Stimulated activated naive CD8-positive, alpha-beta T cell treated with anti-CD3 and anti-CD28 coated beads, Interleukin-15, Interleukin-2, amounts not matched to agents 100 U/mL and 50 U/mL, for 24 hours (primary cell): ENCODE measurements at regions not wholly inside any gene's neighbourhood (a gene's known extent, or its start where the extent isn't known, plus 50 kb on each side); places are given as distances from the start of the nearest gene placed in this dataset.
A peak's percentile ranks its signal among the peaks of the same experiment; 100 is the strongest.
"Not testable (repeated sequence)": the region's sequence is repeated elsewhere in the genome, so short reads cannot be mapped to it uniquely, and the experiment has no call there.

ENCODE experiments used
- ATAC-seq: fragments of 150-1000 bp; cut with Tn5 transposase; one replicate; pipeline ENCODE4 v1.10.0; 2021
- DNase-seq: peaks from one replicate; pipeline ENCODE4 v3.0.0; 2021

DNA sequence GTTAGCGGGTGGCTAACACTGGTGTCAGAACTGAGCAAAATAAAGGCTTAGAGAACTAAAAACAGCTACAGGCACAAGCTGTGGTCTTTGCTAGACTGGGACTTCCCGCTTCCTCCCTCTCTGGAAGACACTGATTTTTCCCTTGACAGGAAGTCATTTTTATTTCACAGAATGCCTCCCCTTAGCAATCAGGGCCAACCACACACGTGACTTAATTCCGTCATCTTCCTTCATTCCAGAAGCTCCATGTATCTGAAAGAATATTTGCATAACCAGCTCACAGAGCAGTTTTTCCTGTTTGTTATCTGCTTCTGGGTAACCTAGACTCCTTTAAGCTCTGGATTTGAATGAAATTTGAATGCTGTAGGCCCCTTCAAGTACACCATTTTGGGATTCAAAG is 327.5 kb upstream of the FRG1 start:
- ATAC-seq (no peak), DNase-seq (no peak)

DNA sequence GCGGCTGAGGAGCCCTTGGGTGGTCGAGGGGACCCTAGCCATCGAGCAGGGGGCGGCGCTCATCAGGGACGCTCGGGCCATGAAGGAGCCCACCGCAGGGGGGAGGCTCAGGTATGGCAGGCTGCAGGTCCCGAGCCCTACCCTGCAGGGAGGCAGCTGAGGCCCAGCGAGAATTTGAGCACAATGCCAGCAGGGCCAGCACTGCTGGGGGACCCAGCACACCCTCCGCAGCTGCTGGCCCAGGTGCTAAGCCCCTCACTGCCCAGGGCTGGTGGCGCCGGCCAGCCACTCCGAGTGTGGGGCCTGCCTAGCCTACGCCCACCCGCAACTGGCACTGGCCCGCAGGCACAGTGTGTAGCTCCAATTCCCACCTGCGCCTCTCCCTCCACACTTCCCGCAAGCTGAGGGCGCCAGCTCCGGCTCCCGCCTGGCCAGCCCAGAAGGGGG is 325.4 kb upstream of the FRG1 start:
- ATAC-seq (no peak), DNase-seq (no peak)

DNA sequence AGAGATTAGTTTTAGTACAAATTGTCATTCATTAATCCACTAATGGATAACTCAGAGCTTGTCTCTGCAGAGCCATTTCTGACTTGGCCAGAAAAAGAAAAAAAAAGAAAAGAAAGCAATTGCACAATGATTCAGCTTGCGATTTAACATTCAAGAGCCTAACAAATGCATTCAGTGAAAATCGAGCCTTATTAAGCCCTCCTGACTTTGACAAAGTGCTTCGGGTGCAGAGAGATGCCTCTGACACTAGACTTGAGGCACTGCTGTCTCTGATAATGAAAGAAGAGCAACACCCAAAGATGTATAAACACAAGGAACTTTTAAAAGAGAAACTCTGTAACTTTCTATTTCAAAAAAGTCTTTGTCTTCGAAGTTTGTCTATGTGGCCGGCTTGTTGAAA is 322.9 kb upstream of the FRG1 start:
- DNase-seq, ATAC-seq: not testable (repeated sequence)

DNA sequence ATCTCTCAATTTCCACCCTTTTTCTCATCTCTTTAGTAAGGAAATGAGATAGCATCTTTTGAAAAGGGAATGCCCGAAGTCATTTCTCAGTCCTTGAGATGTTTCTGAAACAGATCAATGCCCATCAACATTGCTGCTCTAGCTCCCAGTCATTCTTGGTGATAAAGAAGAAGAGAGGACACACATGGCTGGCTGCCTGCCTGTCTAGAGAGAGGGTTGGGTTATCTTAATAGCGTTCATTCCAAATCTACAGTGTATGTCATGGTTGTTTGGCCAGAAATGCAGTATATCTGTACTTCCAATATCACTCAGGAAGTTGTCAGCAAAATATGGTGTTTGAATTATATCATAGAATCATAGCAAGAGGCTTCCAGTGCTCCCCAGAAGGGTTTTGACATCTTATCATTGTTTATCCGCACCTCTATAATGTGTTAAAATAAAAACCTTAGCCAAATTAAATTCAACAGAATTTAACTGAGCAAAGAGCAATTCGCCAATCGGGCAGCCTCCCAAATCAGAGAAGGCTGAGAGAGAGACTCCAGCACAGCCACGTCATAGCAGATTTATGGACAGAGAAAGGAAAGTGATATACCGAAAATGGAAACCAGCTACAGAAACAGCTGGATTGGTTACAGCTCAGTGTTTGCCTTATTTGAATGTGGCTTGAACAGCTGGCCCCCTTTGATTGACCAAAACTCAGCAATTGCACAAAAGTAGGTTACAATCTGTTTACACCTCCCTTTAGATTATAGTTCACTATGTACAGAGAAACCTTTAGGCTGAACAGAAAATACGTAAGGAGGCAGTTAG is 321.0 kb upstream of the FRG1 start:
- ATAC-seq, DNase-seq: not testable (repeated sequence)

DNA sequence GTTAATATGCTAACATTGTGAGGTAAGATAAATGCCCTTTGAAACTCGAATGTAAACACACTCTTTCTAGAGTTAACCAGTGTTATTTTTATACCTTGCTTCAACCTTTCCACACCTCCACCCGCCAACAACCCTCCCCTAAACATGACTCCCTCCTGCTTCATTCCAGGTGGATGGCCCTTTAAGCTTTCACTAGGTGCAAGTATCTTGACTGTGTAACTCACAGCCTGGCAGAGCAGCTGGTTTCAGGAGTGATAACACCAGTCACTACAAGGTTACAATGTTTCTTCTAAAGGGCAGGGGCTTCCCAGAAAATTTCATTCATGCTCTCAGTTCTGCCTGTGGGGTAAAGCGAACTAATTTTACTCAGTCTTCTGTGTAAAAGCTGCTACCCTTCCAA is 318.1 kb upstream of the FRG1 start:
- ATAC-seq, DNase-seq: not testable (repeated sequence)

DNA sequence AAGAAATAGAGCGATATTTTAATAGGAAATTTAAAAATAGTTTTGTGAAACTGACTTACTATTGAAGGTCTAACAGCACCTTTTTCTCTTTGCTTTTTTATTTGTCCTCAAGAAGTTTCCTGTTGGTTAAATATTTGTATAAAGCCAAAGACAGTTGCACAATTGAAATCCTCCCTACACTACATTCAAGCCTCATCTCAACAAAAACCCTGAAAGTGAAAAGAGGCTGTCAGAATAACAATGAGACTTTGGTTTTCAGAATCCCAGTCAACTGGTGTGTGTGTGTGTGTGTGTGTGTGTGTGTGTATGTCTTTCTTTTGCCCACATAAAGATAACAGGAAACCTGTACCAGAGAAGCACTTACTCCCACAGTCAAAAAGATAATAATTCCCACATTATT is 313.6 kb upstream of the FRG1 start:
- not testable (repeated sequence) for ATAC-seq, DNase-seq

DNA sequence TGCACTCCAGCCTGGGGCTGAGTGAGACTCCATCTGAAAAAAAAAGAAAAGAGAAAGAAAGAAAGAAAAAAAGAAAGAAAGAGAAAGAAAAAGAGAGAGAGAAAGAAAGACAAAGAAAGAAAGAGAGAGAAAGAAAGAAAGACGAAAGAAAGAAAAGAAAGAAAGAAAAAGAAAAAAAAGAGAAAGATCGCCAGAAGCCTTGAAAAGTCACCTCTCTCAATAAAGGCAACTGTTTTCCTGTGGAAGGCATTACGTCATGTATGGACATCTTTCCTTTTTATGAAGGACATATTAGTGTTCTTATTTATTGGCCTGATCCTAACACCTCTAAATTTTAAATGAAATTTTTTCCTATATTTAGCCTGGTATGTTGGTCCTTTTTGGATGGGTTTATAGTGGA is 310.9 kb upstream of the FRG1 start:
- ATAC-seq: not testable (repeated sequence)

DNA sequence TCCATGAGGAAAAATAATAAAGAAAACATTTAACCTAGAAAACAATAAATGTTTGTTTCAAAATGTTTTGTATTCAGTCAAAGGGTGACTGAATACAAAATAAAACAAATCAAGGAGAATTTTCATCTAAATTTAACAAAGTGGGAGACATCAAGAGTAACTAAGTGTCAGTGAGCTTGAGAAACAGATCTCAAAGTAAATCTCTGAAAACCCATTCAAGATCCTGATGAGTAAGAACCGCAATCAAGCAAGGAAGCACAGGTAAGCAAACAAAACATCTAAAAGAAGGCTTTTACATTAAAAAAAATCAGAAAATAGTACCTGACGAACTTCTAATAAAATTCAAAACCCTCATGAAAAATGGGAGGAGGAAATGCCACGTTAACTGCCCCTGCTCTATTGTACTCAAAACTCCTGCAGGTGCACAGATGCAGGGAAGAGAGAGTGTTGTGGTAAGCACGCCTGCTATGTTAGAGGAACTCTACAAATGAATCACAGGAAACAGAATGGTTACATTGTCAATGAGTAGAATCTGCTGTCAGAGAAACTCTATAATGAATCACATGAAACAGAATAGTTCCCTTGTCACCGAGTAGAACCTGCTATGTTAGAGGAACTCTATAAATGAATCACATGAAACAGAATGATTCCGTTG is 309.6 kb upstream of the FRG1 start:
- DNase-seq: not testable (repeated sequence)
- peak; percentile 52 for ATAC-seq

More for the DNA sequence above, 310.9 kb upstream of the FRG1 start:
- not testable (repeated sequence) for DNase-seq

DNA sequence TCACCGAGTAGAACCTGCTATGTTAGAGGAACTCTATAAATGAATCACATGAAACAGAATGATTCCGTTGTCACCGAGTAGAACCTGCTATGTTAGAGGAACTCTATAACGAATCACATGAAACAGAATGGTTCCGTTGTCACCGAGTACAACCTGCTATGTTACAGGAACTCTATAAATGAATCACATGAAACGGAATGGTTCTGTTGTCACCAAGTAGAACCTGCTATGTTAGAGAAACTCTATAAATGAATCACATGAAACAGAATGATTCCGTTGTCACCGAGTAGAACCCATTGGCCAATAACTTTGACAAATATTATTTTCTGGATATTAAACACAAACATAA is 309.1 kb upstream of the FRG1 start:
- DNase-seq: not testable (repeated sequence)

DNA sequence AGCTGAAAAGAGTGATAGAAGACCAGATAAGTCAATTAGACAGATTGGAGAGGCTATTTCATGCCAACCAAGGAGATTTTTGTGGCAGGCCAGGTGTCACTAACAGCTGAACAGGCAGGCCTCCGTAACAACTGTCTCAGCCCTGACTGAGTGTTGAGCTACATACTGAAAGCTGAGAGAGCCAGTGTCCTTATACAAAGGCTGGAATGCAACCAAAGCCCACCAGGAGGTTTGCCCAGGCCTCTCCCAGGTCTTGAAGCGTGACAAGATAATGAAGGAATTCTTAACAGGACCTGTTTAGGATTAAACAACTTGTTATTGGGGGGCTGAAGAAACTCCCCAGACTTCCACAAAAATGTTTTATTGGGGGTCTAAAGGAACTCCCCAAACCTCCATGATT is 290.2 kb upstream of the FRG1 start:
- not testable (repeated sequence) for DNase-seq, ATAC-seq

More for the DNA sequence above, 309.1 kb upstream of the FRG1 start:
- ATAC-seq: not testable (repeated sequence)

DNA sequence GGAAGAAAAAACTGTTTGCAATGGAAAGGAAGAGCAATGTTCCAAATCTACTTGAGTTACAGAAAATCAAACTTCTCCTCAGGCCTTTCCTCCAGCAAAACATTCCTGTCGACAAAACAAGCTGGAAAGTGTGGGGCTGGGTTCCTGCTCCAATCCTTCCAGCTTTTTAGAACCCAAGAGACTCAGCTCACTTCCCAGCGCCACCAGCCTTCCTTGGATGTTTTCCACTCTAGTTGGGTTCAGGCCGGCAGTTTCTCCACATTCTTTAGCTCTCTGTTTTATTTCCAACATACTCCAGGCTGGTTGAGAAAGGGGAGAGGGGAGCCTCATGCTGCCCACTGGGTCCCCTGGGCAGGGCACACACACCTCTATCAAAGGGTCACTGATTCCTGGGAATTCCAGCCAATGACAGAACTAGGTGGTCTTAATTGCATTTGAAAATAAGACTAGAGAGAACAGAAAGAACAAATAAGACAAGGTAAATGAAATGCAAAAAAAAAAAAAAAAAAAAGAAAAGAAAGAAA is 287.5 kb upstream of the FRG1 start:
- not testable (repeated sequence) for ATAC-seq

DNA sequence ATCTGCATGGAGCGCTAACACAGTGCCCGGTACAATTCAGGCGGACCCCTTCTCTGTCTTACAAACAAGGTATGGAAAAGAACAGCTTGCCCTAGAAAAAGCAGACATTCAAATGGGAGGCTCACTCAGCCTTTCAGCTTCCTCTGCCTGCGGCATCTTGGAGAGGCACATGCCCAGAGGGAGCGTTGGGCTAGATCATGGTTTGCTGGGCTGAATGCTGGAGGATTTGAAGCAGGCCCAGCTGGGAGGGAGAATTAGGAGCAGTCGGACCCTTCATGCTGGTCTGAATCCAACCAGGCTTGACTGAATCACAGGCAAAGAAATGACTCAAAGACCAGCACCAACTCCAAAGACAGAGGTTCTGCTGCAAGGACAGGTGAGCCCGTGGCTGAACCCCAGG is 286.7 kb upstream of the FRG1 start:
- not testable (repeated sequence) for DNase-seq, ATAC-seq

More for the DNA sequence above, 287.5 kb upstream of the FRG1 start:
- not testable (repeated sequence) for DNase-seq

DNA sequence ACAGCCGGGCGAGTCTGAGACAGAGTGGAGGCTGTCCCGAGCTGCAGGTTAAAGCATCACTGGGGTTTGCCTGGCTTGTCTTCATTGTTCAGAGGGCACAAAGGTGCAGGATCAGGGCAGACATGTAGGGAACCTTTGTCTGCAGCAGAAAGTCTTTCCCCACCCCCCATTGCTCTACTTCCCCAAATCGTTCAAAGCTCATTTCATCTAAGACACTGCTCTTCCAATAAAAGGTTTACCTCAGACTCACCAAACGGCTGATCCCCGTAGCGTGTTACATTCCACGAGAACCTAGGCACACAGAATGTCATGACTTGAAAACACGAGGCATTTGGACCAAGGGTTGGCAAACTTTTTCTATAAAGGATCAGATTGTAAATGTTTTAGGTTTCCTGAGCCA is 286.3 kb upstream of the FRG1 start:
- DNase-seq, ATAC-seq: not testable (repeated sequence)

DNA sequence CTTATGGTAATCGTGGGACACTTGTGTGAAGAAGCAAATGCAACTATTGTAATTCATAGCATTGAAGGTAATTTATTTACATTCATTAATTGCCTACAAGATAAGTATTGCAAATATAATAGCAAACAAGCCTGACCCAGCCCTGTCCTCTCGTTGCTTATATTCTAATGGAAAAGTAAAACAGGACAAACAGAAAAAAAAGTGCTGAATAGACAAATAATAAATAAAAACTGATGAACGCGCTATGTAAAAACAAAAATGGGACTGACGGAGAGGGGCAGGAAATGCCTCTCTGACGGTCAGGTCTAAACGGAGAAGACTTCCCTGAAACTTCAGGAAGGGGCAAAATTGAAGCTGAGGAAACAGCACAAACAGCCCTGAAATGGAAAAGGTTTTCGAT is 284.9 kb upstream of the FRG1 start:
- not testable (repeated sequence) for DNase-seq, ATAC-seq

DNA sequence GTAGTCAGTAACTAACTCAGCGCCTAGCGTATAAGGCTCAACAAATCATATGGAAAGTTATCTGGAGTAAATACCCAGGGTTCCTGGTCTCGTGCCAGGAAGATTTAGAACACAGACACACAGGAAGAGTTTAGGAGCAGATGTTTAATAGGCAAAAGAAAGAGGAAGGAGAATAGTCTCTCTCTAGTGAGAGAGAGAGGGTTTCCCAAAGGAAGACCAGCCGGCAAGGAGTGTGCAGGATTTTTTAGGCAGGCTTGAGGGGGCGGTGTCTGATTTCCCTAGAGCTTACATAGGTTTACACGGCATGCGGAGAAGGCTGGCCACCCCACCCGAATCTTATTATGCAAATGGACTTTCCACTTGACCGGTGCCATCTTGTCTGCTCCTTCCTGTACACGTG is 284.0 kb upstream of the FRG1 start:
- DNase-seq (no peak), ATAC-seq (no peak)

DNA sequence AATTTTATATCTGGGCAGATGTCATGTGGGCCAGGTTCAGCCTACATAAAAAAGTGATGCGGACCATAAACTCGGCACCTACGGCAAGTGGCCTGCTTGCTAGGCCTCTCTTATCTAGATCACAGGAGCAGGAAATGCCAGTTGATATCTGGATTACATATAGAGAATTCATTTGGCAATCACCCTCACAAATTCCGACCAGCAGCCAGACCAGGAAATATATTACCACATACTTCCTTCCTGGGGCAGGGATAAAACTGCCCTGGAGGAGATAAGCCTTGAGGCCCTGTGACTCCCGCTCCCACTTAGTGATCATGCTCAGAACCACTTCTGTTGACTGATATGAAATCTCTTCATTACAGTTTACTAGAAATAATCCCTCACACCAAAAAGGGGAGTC is 282.4 kb upstream of the FRG1 start:
- ATAC-seq, DNase-seq: not testable (repeated sequence)

DNA sequence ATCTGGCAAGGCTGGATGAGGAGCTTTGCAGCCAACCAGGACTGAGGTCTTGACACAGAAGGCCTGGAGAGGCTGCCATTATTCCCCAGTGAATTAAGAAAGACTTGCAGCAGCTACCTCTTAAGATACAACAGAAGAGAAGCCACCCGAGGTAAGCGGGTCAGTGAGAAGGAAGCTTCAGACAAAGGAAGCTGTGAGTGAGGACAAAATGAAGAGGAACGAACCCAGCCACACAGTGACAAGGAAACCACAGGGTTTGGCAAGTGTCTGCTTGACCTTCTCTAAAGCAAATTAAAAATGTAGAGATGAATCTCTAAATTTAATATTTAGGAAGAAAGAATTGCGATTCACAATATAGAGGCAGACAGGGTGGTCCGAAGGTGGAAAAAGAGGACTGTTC is 281.8 kb upstream of the FRG1 start:
- ATAC-seq, DNase-seq: not testable (repeated sequence)

DNA sequence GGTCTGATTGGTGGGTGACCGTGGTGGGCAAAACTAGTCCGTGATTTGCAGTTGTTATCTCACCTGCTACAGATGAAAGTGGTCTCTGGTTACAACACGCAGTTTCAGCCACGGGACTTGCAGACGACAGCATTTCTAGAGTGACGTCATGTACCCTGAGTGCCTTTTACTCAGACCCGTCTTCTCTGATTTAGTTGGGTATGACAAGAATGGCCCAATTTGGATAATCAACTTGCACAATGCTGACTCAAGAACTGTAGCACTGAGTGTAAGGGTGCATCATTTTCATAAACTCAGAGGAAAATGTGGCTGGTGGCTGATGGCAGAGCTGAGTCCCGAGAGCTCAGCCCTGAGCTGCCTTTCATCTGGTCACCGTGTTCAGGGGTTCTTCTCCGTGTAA is 281.4 kb upstream of the FRG1 start:
- ATAC-seq (no peak), DNase-seq (no peak)

DNA sequence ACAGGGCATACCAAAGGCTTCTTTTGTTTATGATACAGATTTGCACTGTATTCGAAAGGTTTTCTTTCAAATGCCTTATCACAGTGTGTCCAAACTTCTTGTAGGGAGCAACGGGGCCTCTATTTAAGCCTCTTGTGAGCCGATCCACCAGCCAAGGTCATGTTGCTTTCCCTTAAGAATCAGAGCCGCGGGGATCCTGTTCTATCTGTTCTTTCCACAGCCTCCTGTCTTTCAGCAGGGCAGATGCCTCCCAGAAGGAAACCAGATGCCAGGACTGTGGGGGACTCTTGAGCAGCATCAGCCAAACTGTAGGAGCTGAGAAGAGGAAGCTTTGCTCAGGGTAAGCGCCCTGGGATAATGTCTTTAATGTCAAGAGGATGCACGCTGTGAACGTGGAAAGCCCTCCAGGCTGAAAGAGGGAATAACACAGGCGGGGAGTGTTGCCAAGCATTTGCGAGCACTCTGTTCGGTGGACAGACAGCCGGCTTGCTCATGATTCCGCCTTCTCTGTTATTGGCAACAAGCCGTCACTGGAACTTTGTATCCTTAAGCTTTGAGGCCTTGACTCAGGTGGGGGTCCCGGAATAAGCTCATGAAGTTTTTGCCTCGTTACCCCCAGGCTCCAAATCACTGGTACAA is 279.8 kb upstream of the FRG1 start:
- ATAC-seq: no peak

DNA sequence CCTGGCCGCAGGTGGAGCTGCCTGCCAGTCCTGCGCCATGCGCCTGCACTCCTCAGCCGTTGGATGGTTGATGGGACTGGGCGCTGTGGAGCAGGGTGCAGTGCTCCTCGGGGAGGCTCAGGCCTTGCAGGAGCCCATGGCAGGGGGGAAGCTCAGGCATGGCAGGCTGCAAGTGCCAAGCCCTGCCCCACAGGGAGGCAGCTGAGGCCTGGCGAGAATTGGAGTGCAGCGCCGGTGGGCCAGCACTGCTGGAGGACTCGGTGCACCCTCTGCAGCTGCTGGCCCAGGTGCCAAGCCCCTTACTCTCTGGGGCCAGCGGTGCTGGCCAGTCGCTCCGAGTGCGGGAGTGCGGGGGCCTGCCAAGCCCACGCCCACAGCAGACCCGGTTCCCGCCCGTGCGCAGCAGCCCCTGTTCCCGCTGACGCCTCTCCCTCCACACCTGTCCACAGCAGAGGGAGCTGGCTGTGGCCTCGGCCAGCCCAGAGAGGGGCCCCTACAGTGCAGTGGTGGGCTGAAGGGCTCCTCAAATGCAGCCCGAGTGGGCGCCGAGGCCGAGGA is 275.9 kb upstream of the FRG1 start:
- ATAC-seq: no peak

More for the DNA sequence above, 279.8 kb upstream of the FRG1 start:
- DNase-seq: no peak

DNA sequence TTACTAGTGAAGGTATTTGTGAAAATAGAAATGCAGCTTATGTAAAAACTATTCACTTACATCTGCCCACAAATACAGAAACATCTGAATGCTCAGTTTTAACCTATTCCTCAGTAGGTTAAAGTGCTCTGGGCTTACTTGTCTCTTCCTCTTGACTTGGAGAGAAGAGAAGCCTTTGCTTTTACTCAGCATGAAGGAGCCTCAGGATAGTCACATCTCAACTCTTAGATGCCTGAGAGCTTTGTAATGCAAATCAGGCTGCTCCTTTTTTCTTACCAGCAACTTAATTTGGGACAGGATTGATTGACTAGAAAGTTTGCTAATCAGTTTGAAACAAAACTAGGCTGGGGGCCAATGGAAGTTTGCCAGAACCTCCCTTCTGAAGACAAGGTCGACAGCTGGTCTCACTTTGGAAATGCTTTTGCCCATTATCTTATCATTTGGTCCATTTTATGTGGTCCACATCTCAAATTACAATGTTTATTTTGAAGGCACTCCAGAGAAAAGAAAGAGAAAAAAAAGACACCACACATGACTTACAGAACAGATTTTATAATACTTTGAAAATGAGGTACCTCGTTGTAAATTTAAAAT is 274.9 kb upstream of the FRG1 start:
- not testable (repeated sequence) for DNase-seq, ATAC-seq

More for the DNA sequence above, 275.9 kb upstream of the FRG1 start:
- no peak for DNase-seq

DNA sequence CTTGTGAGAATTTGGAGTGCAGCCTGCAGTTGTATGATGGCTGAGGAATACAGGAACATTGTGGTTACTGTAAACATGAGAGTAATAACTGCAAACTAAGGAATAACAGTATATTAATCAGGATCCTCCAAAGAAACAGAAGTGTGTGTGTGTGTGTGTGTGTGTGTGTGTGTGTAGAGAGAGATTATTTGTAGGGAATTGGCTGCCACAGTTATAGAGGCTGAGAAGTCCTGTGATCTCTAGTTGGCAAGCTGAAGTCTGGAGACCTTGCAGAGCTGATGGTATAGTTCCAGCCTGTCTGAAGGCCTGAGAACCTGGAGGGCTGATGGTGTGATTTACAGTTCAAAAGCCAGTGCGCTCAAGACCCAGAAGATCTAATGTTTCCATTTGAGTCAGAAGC is 273.3 kb upstream of the FRG1 start:
- not testable (repeated sequence) for DNase-seq, ATAC-seq
